Stimulated activated naive B cell treated with anti-CD40 and anti-IgM and Interleukin-4, amounts not matched to agents 10 μg/mL and 1 μg/mL and 100 μg/mL, for 72 hours (primary cell): ENCODE measurements at regions not wholly inside any gene's neighbourhood (a gene's known extent, or its start where the extent isn't known, plus 50 kb on each side); places are given as distances from the start of the nearest gene placed in this dataset.

Experiments used
- ATAC-seq, 2 donors: fragments of 150-1000 bp; cut with Tn5 transposase; replicated peaks; 2 replicates each; pipeline ENCODE4 v1.10.0; 2021; ENCODE audit warnings: moderate library complexity in 1 of 2
- DNase-seq: peaks from one replicate; pipeline ENCODE4 v3.0.0; 2021
- H3K27ac Mint-ChIP-seq: one replicate; pipeline ENCODE4 v1.8.0; 2022; ENCODE audit warnings: mild to moderate bottlenecking, mixed read lengths
- H3K27me3 Mint-ChIP-seq, 2 donors: one replicate each; pipeline ENCODE4 v1.8.0; 2022; ENCODE audit warnings: mixed read lengths in 2 of 2
- H3K36me3 Mint-ChIP-seq, 2 donors: one replicate each; pipeline ENCODE4 v1.8.0; 2022; ENCODE audit warnings: mixed read lengths in 2 of 2, mild to moderate bottlenecking in 1 of 2
- H3K4me1 Mint-ChIP-seq, 2 donors: one replicate each; pipeline ENCODE4 v1.8.0; 2022; ENCODE audit warnings: mixed read lengths in 2 of 2, mild to moderate bottlenecking in 1 of 2
- H3K4me3 Mint-ChIP-seq, 2 donors: one replicate each; pipeline ENCODE4 v1.8.0; 2022; ENCODE audit warnings: mild to moderate bottlenecking in 2 of 2, mixed read lengths in 2 of 2, moderate library complexity in 1 of 2
- H3K9me3 Mint-ChIP-seq, 2 donors: one replicate each; pipeline ENCODE4 v1.8.0; 2022; ENCODE audit warnings: mixed read lengths in 2 of 2, mild to moderate bottlenecking in 1 of 2

- H3K4me1 Mint-ChIP-seq, result peaks cover 12 to 23% of the 10 kb centered on the region in 2 donors
- DNase-seq, result no peak
Measured at GRCh38 chr5:17439956-17440355, 58.1 kb upstream of the TAF11L2 start.

GRCh38 chr5:17440766-17441165 is 57.3 kb upstream of the TAF11L2 start:
- H3K27ac Mint-ChIP-seq, result no peak overlapping the region
- no peaks in the 10 kb centered on the region for H3K27me3 Mint-ChIP-seq
- no peak overlapping the region for H3K4me3 Mint-ChIP-seq
- ATAC-seq (no peak), DNase-seq (no peak)
- H3K36me3 Mint-ChIP-seq, result no peaks in the 10 kb centered on the region
- H3K4me1 Mint-ChIP-seq, result peaks cover 12 to 18% of the 10 kb centered on the region in 2 donors
- H3K9me3 Mint-ChIP-seq, result peaks cover 0 to 3% of the 10 kb centered on the region in 2 donors

More at GRCh38 chr5:17439956-17440355, 58.1 kb upstream of the TAF11L2 start:
- H3K27ac Mint-ChIP-seq, result no peak overlapping the region
- peaks cover 0 to 3% of the 10 kb centered on the region in 2 donors for H3K9me3 Mint-ChIP-seq
- H3K4me3 Mint-ChIP-seq, result no peak overlapping the region
- ATAC-seq, result no peak
- no peaks in the 10 kb centered on the region for H3K36me3 Mint-ChIP-seq
- no peaks in the 10 kb centered on the region for H3K27me3 Mint-ChIP-seq

DNA sequence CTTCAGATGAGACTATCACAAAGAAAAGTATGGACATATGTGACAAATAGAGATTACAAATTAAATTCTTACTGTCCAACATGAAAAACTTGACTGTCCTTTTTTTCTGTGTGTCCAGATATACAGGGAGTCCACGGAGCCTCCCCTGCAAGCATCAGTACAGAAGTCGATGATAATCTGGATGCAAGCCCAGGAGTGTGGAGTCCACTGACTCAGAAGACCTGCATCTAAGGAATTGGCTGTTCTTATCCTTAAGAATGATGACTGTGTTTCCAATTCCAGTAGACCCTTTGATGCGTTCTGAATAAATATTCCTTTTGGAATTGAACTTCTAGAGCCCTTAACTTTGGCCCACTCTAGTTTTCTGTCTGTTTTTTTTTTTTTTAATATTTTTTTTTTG is 56.7 kb upstream of the TAF11L2 start:
- peaks cover 8 to 12% of the 10 kb centered on the region in 2 donors for H3K4me1 Mint-ChIP-seq
- ATAC-seq, result no peak
- H3K27ac Mint-ChIP-seq, result no peak overlapping the region
- no peaks in the 10 kb centered on the region for H3K36me3 Mint-ChIP-seq
- no peak overlapping the region for H3K4me3 Mint-ChIP-seq
- DNase-seq, result no peak
- H3K9me3 Mint-ChIP-seq, result peaks cover 0 to 3% of the 10 kb centered on the region in 2 donors
- no peaks in the 10 kb centered on the region for H3K27me3 Mint-ChIP-seq

DNA sequence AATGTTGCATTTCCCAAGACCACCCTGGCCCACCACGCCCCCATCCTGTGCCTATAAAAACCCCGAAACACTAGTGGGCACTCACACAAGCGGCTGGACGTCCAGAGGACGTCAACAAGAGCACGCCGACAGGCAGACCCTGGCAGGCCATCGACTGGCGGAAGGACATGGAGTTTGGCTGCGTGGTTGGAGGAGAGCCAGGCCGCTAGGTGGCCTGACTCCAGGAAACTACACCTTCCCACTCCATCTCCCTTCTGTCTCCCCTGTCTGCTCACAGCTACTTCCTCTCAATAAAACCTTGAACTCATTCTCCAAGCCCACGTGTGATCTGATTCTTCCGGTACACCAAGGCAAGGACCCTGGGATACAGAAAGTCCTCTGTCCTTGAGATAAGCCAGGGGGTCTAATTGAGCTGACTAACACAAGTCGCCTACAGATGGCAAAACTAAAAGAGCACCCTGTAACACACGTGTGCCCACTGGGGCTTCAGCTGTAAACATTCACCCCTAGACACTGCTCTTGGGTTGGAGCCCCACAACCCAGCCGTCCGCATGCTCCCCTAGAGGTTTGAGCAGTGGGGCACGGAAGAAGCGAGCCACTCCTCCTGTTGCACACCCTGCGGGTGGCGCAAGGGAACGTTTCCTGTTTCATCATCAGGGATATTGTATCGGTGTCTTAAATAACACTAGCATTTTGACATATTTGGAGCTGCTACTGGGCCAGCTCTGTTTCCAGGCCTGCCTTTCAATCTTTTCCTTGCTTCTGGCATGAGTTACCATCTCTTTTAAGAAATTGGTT is 54.5 kb upstream of the TAF11L2 start:
- Mint-ChIP-seq H3K27me3 (no peaks in the 10 kb centered on the region), H3K27ac (no peak overlapping the region), H3K4me1 (no peaks in the 10 kb centered on the region), H3K36me3 (no peaks in the 10 kb centered on the region), H3K9me3 (peaks cover 0 to 3% of the 10 kb centered on the region in 2 donors), H3K4me3 (no peak overlapping the region)
- ATAC-seq (no peak), DNase-seq (no peak)

GRCh38 chr5:17444496-17444895 is 53.5 kb upstream of the TAF11L2 start:
- Mint-ChIP-seq H3K27me3 (peaks cover 0 to 7% of the 10 kb centered on the region in 2 donors), H3K36me3 (no peaks in the 10 kb centered on the region), H3K27ac (no peak overlapping the region), H3K9me3 (peaks cover 4 to 8% of the 10 kb centered on the region in 2 donors), H3K4me3 (no peak overlapping the region), H3K4me1 (no peaks in the 10 kb centered on the region)
- ATAC-seq, result no peak
- DNase-seq, result no peak

DNA sequence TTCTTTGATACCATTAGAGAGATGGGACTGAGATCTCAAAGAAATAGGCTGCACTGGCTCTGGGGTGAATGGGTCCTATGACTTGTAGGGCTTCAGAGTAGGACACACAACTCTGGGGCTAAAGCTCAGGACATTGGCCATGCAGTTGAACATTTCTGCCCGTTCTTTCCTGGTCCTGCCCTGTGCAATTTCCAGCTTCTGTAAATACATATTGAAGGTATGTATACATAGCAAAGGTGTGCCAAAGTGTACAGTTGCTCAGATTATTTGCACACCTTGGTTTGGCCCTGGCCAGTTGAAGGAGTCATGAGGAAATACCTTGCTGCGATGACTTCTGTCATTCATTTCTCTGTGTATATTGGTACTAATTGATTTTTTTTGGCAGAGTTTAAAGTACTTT is 52.8 kb upstream of the TAF11L2 start:
- Mint-ChIP-seq H3K27me3 (peaks cover 0 to 8% of the 10 kb centered on the region in 2 donors), H3K4me3 (no peak overlapping the region), H3K4me1 (no peaks in the 10 kb centered on the region), H3K36me3 (no peaks in the 10 kb centered on the region), H3K27ac (no peak overlapping the region), H3K9me3 (peaks cover 4 to 8% of the 10 kb centered on the region in 2 donors)
- DNase-seq (no peak), ATAC-seq (no peak)
